ENCODE measurements at regions not wholly inside any gene's neighbourhood (a gene's known extent, or its start where the extent isn't known, plus 50 kb on each side); places are given as distances from the start of the nearest gene placed in this dataset.

GRCh38 chr7:119436882-119437281 is 836.1 kb upstream of the KCND2 start:
- H3K23ac ChIP-seq (ENCODE audit: low read depth, low read length) = no peak overlapping the region
- H2BK20ac ChIP-seq (ENCODE audit: low read depth, low read length) = no peak overlapping the region
- no peak overlapping the region for H4K5ac ChIP-seq (ENCODE audit: low read depth, low read length)
- no peak overlapping the region for H3K27ac ChIP-seq (ENCODE audit: insufficient read depth, low read length)
- no peak overlapping the region for H2AK9ac ChIP-seq (replicated peaks; ENCODE audit: low read depth, low read length, poor library complexity)
- dilution Hi-C loops (cut with HindIII; ENCODE audit: low sequenced_read_pairs, unreplicated experiment) (no loop called here), intact Hi-C loops (cut with micrococcal nuclease) (no loop called here), in situ Hi-C loops (cut with MboI; ENCODE audit: low sequenced_read_pairs) (no loop called here)
- H3K79me1 ChIP-seq (ENCODE audit: low read depth in 1 of 2, low read length in 2 of 2) = no peaks in the 10 kb centered on the region
- H3K9me1 ChIP-seq (ENCODE audit: insufficient read depth, low read length) = no peaks in the 10 kb centered on the region
- H3K4me2 ChIP-seq (ENCODE audit: low read depth, low read length) = no peak overlapping the region
- H4K20me1 ChIP-seq (ENCODE audit: insufficient read depth, low read length) = no peaks in the 10 kb centered on the region
- no peak overlapping the region for H4K8ac ChIP-seq (ENCODE audit: low read depth in 2 of 2, low read length in 2 of 2)
- ATAC-seq (ENCODE audit: low read depth) (no peak), DNase-seq (no peak)
- no peak overlapping the region for H3K56ac ChIP-seq (ENCODE audit: extremely low read depth, insufficient read depth, low read length)
- peaks cover 4% of the 10 kb centered on the region; the same call in 1 of the 2 replicates for H3K9me3 ChIP-seq (ENCODE audit: control insufficient read depth, insufficient read depth, low read length)
- WGBS, 2 experiments (ENCODE audit: extremely low coverage in 2 of 2, insufficient read length in 1 of 2) = no CpG with 5 or more reads among the region's 2 CpGs
- no peaks in the 10 kb centered on the region for H3K36me3 ChIP-seq (ENCODE audit: control insufficient read depth, insufficient read depth, low read length)
- H2AFZ ChIP-seq (replicated peaks; ENCODE audit: low read length, poor library complexity) = no peak overlapping the region
- no peak overlapping the region for H3K4me3 ChIP-seq (ENCODE audit: insufficient read depth, low read depth, low read length)
- BruUV-seq (replicated peaks) = no TSS peak
- H2BK120ac ChIP-seq (ENCODE audit: low read depth, low read length) = no peak overlapping the region
- POLR2A ChIA-PET (ENCODE audit: unreplicated experiment) = no interaction called here
- H3K14ac ChIP-seq (replicated peaks; ENCODE audit: low read depth, low read length) = no peak overlapping the region
- no peak overlapping the region for H2BK5ac ChIP-seq (ENCODE audit: low read depth, low read length, poor library complexity, severe bottlenecking)
- no peak overlapping the region for H4K91ac ChIP-seq (ENCODE audit: insufficient read depth, low read depth, low read length)
- H3K27me3 ChIP-seq (ENCODE audit: control insufficient read depth, insufficient read depth, low read length) = no peaks in the 10 kb centered on the region
- no peak overlapping the region for H2BK15ac ChIP-seq (ENCODE audit: low read depth, low read length)
- CTCF ChIA-PET = interaction anchor here (0.6 kb wide), 1 partner anchor 94 kb away, joined by 3 read pairs; no protein-coding TSS in a partner anchor
- no peak overlapping the region for H3K4ac ChIP-seq (ENCODE audit: low read depth, low read length)
- TF ChIP-seq USF2 (IDR thresholded peaks at IDR 0.05; ENCODE audit: low read depth, low read length) = no peak
- TF ChIP-seq RCOR1 (IDR thresholded peaks at IDR 0.05; ENCODE audit: insufficient replicate concordance, low read length) = no peak
- TF ChIP-seq CHD1 (IDR thresholded peaks at IDR 0.05; ENCODE audit: low read depth, low read length) = no peak
- no peak for TF ChIP-seq ELK1 (IDR thresholded peaks at IDR 0.05; ENCODE audit: borderline replicate concordance, low read depth, low read length)
- no peak for TF ChIP-seq POLR2A (IDR thresholded peaks at IDR 0.05; ENCODE audit: low read depth, low read length)
- TF ChIP-seq MAZ (IDR thresholded peaks at IDR 0.05; ENCODE audit: borderline replicate concordance, low read depth, low read length) = no peak
- TF ChIP-seq CTCF (conservative IDR thresholded peaks at IDR 0.05; ENCODE audit: low read depth, low read length) = no peak
- no peak for TF ChIP-seq FOS (IDR thresholded peaks at IDR 0.05; ENCODE audit: low read depth, low read length)
- no peak for TF ChIP-seq MAFK (IDR thresholded peaks at IDR 0.05; ENCODE audit: low read depth, low read length)
- no peak for TF ChIP-seq NFE2L2 (IDR thresholded peaks at IDR 0.05; ENCODE audit: low read depth, low read length)
- no peak overlapping the region for H2AK5ac ChIP-seq (ENCODE audit: low read depth, low read length)
- H3K18ac ChIP-seq (ENCODE audit: low read depth, low read length) = no peak overlapping the region
- H3K9ac ChIP-seq (ENCODE audit: low read depth, low read length) = no peak overlapping the region
- H3K4me1 ChIP-seq (ENCODE audit: control insufficient read depth, insufficient read depth, low read length) = no peaks in the 10 kb centered on the region

All from IMR-90 (cell line).